Kidney (tissue), 13 donors: ENCODE measurements at regions not wholly inside any gene's neighbourhood (a gene's known extent, or its start where the extent isn't known, plus 50 kb on each side); places are given as distances from the start of the nearest gene placed in this dataset.

ENCODE experiments used
- DNase-seq, 5 donors: peaks; one replicate each; pipeline ENCODE4 v3.0.0-alpha.2; 2013 to 2020
- FAIRE-seq: peaks from 2 replicates; lab custom pipeline; 2012; peaks lifted over from hg19 to GRCh38; lab: Jason Lieb, UNC
- H3K27ac ChIP-seq, 2 donors: one replicate each; pipeline ENCODE4 v1.7.0; 2013; ENCODE audit warnings: low read depth in 2 of 2, low read length in 2 of 2, inconsistent platforms in 1 of 2
- H3K27me3 ChIP-seq: one replicate; pipeline ENCODE4 v1.7.1; 2013; ENCODE audit warnings: low read length, inconsistent platforms; ENCODE audit not compliant: control insufficient read depth, insufficient read depth
- H3K36me3 ChIP-seq, 3 donors: one replicate each; pipeline versions ENCODE4 v1.7.0 to v1.7.1; 2013; ENCODE audit warnings: low read length in 3 of 3, control low read depth in 1 of 3, inconsistent platforms in 1 of 3; ENCODE audit not compliant: insufficient read depth in 3 of 3, control insufficient read depth in 2 of 3
- H3K4me1 ChIP-seq, 3 donors: one replicate each; pipeline versions ENCODE4 v1.7.0 to v1.7.1; 2013; ENCODE audit warnings: low read length in 3 of 3, inconsistent platforms in 1 of 3, low read depth in 1 of 3; ENCODE audit not compliant: control insufficient read depth in 2 of 3, insufficient read depth in 2 of 3
- H3K4me3 ChIP-seq, 3 donors: one replicate each; pipeline versions ENCODE4 v1.7.0 to v1.8.1; 2013; ENCODE audit warnings: low read length in 3 of 3, control low read depth in 1 of 3, inconsistent platforms in 1 of 3
- H3K9ac ChIP-seq, 3 donors: one replicate each; pipeline versions ENCODE4 v1.7.0 to v1.7.1; 2013; ENCODE audit warnings: low read length in 3 of 3, control low read depth in 1 of 3, inconsistent platforms in 1 of 3
- H3K9me3 ChIP-seq, 3 donors: one replicate each; pipeline versions ENCODE4 v1.7.0 to v1.7.1; 2013; ENCODE audit warnings: low read length in 3 of 3, control low read depth in 1 of 3, inconsistent platforms in 1 of 3; ENCODE audit not compliant: control insufficient read depth in 2 of 3, insufficient read depth in 1 of 3
- intact Hi-C: fragments of 100-400 bp; cut with DNase I; formaldehyde crosslinking; loops from one replicate; pipeline ENCODE4 v1.11.1; 2022
- TF ChIP-seq, protein P1 (sequence below): IDR thresholded peaks from 3 replicates; pipeline ENCODE4 v1.5.1; 2012; ENCODE audit warnings: mild to moderate bottlenecking, moderate library complexity, borderline replicate concordance; ENCODE audit not compliant: insufficient read depth; ENCODE audit errors: extremely low read depth
- donor health status: control.
- donor health status: control.
- donor health status: control.
- donor health status: control.
- donor health status: control.
- donor health status: DM: yes; HTN: yes; CAD: no.
- donor health status: Normal renal cell carcinoma (clear cell type).

DNA sequence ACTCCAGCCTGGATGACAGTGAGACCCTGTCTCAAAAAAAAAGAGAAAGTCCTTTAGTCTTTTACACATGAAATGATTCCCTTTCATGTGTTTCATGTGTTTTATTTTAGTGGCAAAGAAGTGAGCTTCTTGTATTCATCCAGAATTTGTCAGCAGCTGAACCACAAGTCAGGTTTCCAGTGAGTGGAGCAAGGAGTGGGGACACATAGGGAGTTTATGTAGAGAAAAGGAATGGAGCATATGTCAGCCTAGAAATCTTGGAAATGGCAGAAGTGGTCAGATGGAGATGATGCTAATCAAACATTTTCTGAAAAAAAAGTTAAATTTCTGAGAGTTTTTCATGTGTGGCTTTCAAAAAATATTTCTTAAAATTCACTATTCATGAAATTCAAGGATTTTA is 383.0 kb upstream of the GATB start:
- Histone ChIP-seq H3K27me3 (no peaks in the 10 kb centered on the region), H3K36me3 (no peaks in the 10 kb centered on the region), H3K9ac (no peak overlapping the region), H3K9me3 (peaks cover 0 to 6% (median 0%) of the 10 kb centered on the region in 3 donors), H3K4me3 (no peak overlapping the region), H3K27ac (no peak overlapping the region), H3K4me1 (no peaks in the 10 kb centered on the region)
- FAIRE-seq (no peak), DNase-seq (no peak)
- intact Hi-C loops: no loop called here
- TF ChIP-seq, protein P1, sequence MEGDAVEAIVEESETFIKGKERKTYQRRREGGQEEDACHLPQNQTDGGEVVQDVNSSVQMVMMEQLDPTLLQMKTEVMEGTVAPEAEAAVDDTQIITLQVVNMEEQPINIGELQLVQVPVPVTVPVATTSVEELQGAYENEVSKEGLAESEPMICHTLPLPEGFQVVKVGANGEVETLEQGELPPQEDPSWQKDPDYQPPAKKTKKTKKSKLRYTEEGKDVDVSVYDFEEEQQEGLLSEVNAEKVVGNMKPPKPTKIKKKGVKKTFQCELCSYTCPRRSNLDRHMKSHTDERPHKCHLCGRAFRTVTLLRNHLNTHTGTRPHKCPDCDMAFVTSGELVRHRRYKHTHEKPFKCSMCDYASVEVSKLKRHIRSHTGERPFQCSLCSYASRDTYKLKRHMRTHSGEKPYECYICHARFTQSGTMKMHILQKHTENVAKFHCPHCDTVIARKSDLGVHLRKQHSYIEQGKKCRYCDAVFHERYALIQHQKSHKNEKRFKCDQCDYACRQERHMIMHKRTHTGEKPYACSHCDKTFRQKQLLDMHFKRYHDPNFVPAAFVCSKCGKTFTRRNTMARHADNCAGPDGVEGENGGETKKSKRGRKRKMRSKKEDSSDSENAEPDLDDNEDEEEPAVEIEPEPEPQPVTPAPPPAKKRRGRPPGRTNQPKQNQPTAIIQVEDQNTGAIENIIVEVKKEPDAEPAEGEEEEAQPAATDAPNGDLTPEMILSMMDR: no peak

GRCh38 chr4:152138451-152138850 is 377.6 kb upstream of the GATB start:
- intact Hi-C loops: no loop called here
- FAIRE-seq (no peak), DNase-seq (no peak)
- H3K27ac ChIP-seq: no peak overlapping the region
- H3K9me3 ChIP-seq: no peaks in the 10 kb centered on the region
- no peak overlapping the region for H3K9ac ChIP-seq
- no peaks in the 10 kb centered on the region for H3K27me3 ChIP-seq
- no peak overlapping the region for H3K4me3 ChIP-seq
- H3K4me1 ChIP-seq: no peaks in the 10 kb centered on the region
- TF ChIP-seq, protein P1: no peak
- H3K36me3 ChIP-seq: no peaks in the 10 kb centered on the region

- no peaks in the 10 kb centered on the region for H3K9me3 ChIP-seq
- no peaks in the 10 kb centered on the region for H3K4me1 ChIP-seq
- no peak for FAIRE-seq
- DNase-seq: no peak
- H3K27ac ChIP-seq: no peak overlapping the region
- no peaks in the 10 kb centered on the region for H3K27me3 ChIP-seq
- H3K4me3 ChIP-seq: no peak overlapping the region
- no peak overlapping the region for H3K9ac ChIP-seq
- H3K36me3 ChIP-seq: no peaks in the 10 kb centered on the region
- intact Hi-C loops: no loop called here
- TF ChIP-seq, protein P1: no peak
These were observed 372.0 kb upstream of the GATB start for GRCh38 chr4:152132776-152133175.

- intact Hi-C loops: no loop called here
- H3K4me3 ChIP-seq: no peak overlapping the region
- no peak overlapping the region for H3K9ac ChIP-seq
- DNase-seq (no peak), FAIRE-seq (no peak)
- H3K27ac ChIP-seq: no peak overlapping the region
- no peaks in the 10 kb centered on the region for H3K9me3 ChIP-seq
- TF ChIP-seq, protein P1: no peak
- H3K36me3 ChIP-seq: no peaks in the 10 kb centered on the region
- no peaks in the 10 kb centered on the region for H3K4me1 ChIP-seq
- no peaks in the 10 kb centered on the region for H3K27me3 ChIP-seq
These were observed 367.5 kb upstream of the GATB start for GRCh38 chr4:152128356-152128755.
